ENCODE measurements at regions not wholly inside any gene's neighbourhood (a gene's known extent, or its start where the extent isn't known, plus 50 kb on each side); places are given as distances from the start of the nearest gene placed in this dataset.

GRCh38 chr1:96157101-96157500, 564.5 kb upstream of the PTBP2 start:
- Histone ChIP-seq H3K4me3 (no peak overlapping the region), H2AFZ (no peak overlapping the region), H3K9ac (no peak overlapping the region), H3K9me2 (ENCODE audit: insufficient read depth) (no peaks in the 10 kb centered on the region), H3F3A (ENCODE audit: insufficient read depth) (no peaks in the 10 kb centered on the region), H3K36me3 (ENCODE audit: low read depth) (no peaks in the 10 kb centered on the region), H4K20me1 (ENCODE audit: insufficient read depth) (no peaks in the 10 kb centered on the region), H3K9me3 (ENCODE audit: low read depth) (peaks cover 8% of the 10 kb centered on the region), H3K27me3 (replicated peaks; ENCODE audit: insufficient read depth) (no peaks in the 10 kb centered on the region), H3K79me2 (ENCODE audit: insufficient read depth) (no peaks in the 10 kb centered on the region), H3K4me2 (ENCODE audit: unreplicated experiment) (no peak overlapping the region), H3K4me1 (ENCODE audit: insufficient read depth) (no peaks in the 10 kb centered on the region), H3K27ac (no peak overlapping the region)
- no peak for DNase-seq
- in situ Hi-C loops (cut with MboI): no loop called here
- TF ChIP-seq EZH2 (IDR thresholded peaks at IDR 0.05; ENCODE audit: insufficient read depth, poor library complexity, severe bottlenecking): no peak
- no peak for TF ChIP-seq EZH2phosphoT487 (IDR thresholded peaks at IDR 0.05; ENCODE audit: insufficient read depth, low read depth)
- 55 to 64% methylated on average over 4 of the region's 4 CpGs for WGBS, 2 experiments (ENCODE audit: low coverage in 1 of 2, low lambda C conversion rate in 2 of 2, missing lambda C conversion rate in 2 of 2)

- Histone ChIP-seq H3K4me2 (ENCODE audit: unreplicated experiment) (no peak overlapping the region), H3K27ac (no peak overlapping the region), H3K9me3 (ENCODE audit: low read depth) (peaks cover 8% of the 10 kb centered on the region), H3F3A (ENCODE audit: insufficient read depth) (no peaks in the 10 kb centered on the region), H3K36me3 (ENCODE audit: low read depth) (no peaks in the 10 kb centered on the region), H3K9ac (no peak overlapping the region), H3K4me1 (ENCODE audit: insufficient read depth) (no peaks in the 10 kb centered on the region), H3K79me2 (ENCODE audit: insufficient read depth) (no peaks in the 10 kb centered on the region), H3K4me3 (no peak overlapping the region), H3K27me3 (replicated peaks; ENCODE audit: insufficient read depth) (no peaks in the 10 kb centered on the region), H3K9me2 (ENCODE audit: insufficient read depth) (no peaks in the 10 kb centered on the region), H2AFZ (no peak overlapping the region), H4K20me1 (ENCODE audit: insufficient read depth) (no peaks in the 10 kb centered on the region)
- TF ChIP-seq EZH2 (IDR thresholded peaks at IDR 0.05; ENCODE audit: insufficient read depth, poor library complexity, severe bottlenecking): no peak
- TF ChIP-seq EZH2phosphoT487 (IDR thresholded peaks at IDR 0.05; ENCODE audit: insufficient read depth, low read depth): no peak
- no peak for DNase-seq
- in situ Hi-C loops (cut with MboI): no loop called here
- WGBS, 2 experiments (ENCODE audit: low coverage in 1 of 2, low lambda C conversion rate in 2 of 2, missing lambda C conversion rate in 2 of 2): 50 to 59% methylated on average over 2 of the region's 2 CpGs
Measured at GRCh38 chr1:96159379-96159778, 562.2 kb upstream of the PTBP2 start.

GRCh38 chr1:96164053-96164452, 557.5 kb upstream of the PTBP2 start:
- H3K27ac ChIP-seq: no peak overlapping the region
- in situ Hi-C loops (cut with MboI): no loop called here
- no peak overlapping the region for H3K9ac ChIP-seq
- 20 to 24% methylated on average over 4 of the region's 4 CpGs for WGBS, 2 experiments (ENCODE audit: low coverage in 1 of 2, low lambda C conversion rate in 2 of 2, missing lambda C conversion rate in 2 of 2)
- no peak for DNase-seq
- no peaks in the 10 kb centered on the region for H3K36me3 ChIP-seq (ENCODE audit: low read depth)
- no peaks in the 10 kb centered on the region for H3K79me2 ChIP-seq (ENCODE audit: insufficient read depth)
- no peaks in the 10 kb centered on the region for H3K9me3 ChIP-seq (ENCODE audit: low read depth)
- H3K4me1 ChIP-seq (ENCODE audit: insufficient read depth): no peaks in the 10 kb centered on the region
- H4K20me1 ChIP-seq (ENCODE audit: insufficient read depth): no peaks in the 10 kb centered on the region
- TF ChIP-seq EZH2 (IDR thresholded peaks at IDR 0.05; ENCODE audit: insufficient read depth, poor library complexity, severe bottlenecking): no peak
- no peak for TF ChIP-seq EZH2phosphoT487 (IDR thresholded peaks at IDR 0.05; ENCODE audit: insufficient read depth, low read depth)
- no peak overlapping the region for H3K4me3 ChIP-seq
- no peaks in the 10 kb centered on the region for H3K27me3 ChIP-seq (replicated peaks; ENCODE audit: insufficient read depth)
- H2AFZ ChIP-seq: no peak overlapping the region
- no peak overlapping the region for H3K4me2 ChIP-seq (ENCODE audit: unreplicated experiment)
- no peaks in the 10 kb centered on the region for H3K9me2 ChIP-seq (ENCODE audit: insufficient read depth)
- no peaks in the 10 kb centered on the region for H3F3A ChIP-seq (ENCODE audit: insufficient read depth)

GRCh38 chr1:96178053-96178452, 543.5 kb upstream of the PTBP2 start:
- Histone ChIP-seq H3F3A (ENCODE audit: insufficient read depth) (no peaks in the 10 kb centered on the region), H3K4me1 (ENCODE audit: insufficient read depth) (no peaks in the 10 kb centered on the region), H3K27ac (no peak overlapping the region), H3K4me3 (no peak overlapping the region), H2AFZ (no peak overlapping the region), H3K27me3 (replicated peaks; ENCODE audit: insufficient read depth) (no peaks in the 10 kb centered on the region), H4K20me1 (ENCODE audit: insufficient read depth) (no peaks in the 10 kb centered on the region), H3K9ac (no peak overlapping the region), H3K79me2 (ENCODE audit: insufficient read depth) (no peaks in the 10 kb centered on the region), H3K4me2 (ENCODE audit: unreplicated experiment) (no peak overlapping the region), H3K9me2 (ENCODE audit: insufficient read depth) (no peaks in the 10 kb centered on the region), H3K9me3 (ENCODE audit: low read depth) (no peaks in the 10 kb centered on the region), H3K36me3 (ENCODE audit: low read depth) (no peaks in the 10 kb centered on the region)
- DNase-seq: no peak
- 72% methylated on average over 8 of the region's 8 CpGs for WGBS, 2 experiments (ENCODE audit: low coverage in 1 of 2, low lambda C conversion rate in 2 of 2, missing lambda C conversion rate in 2 of 2)
- in situ Hi-C loops (cut with MboI): no loop called here
- TF ChIP-seq EZH2 (IDR thresholded peaks at IDR 0.05; ENCODE audit: insufficient read depth, poor library complexity, severe bottlenecking) (no peak), EZH2phosphoT487 (IDR thresholded peaks at IDR 0.05; ENCODE audit: insufficient read depth, low read depth) (no peak)

GRCh38 chr1:96183485-96183884, 538.1 kb upstream of the PTBP2 start:
- DNase-seq: no peak
- H3K4me2 ChIP-seq (ENCODE audit: unreplicated experiment): no peak overlapping the region
- WGBS, 2 experiments (ENCODE audit: low coverage in 1 of 2, low lambda C conversion rate in 2 of 2, missing lambda C conversion rate in 2 of 2): 6 to 40% methylated on average over 1 to 2 of the region's 2 CpGs
- no peak overlapping the region for H2AFZ ChIP-seq
- H4K20me1 ChIP-seq (ENCODE audit: insufficient read depth): no peaks in the 10 kb centered on the region
- no peaks in the 10 kb centered on the region for H3K27me3 ChIP-seq (replicated peaks; ENCODE audit: insufficient read depth)
- no peaks in the 10 kb centered on the region for H3K36me3 ChIP-seq (ENCODE audit: low read depth)
- H3F3A ChIP-seq (ENCODE audit: insufficient read depth): no peaks in the 10 kb centered on the region
- in situ Hi-C loops (cut with MboI): no loop called here
- no peak overlapping the region for H3K9ac ChIP-seq
- no peaks in the 10 kb centered on the region for H3K9me2 ChIP-seq (ENCODE audit: insufficient read depth)
- H3K9me3 ChIP-seq (ENCODE audit: low read depth): no peaks in the 10 kb centered on the region
- TF ChIP-seq EZH2phosphoT487 (IDR thresholded peaks at IDR 0.05; ENCODE audit: insufficient read depth, low read depth) (no peak), EZH2 (IDR thresholded peaks at IDR 0.05; ENCODE audit: insufficient read depth, poor library complexity, severe bottlenecking) (no peak)
- H3K4me3 ChIP-seq: no peak overlapping the region
- H3K79me2 ChIP-seq (ENCODE audit: insufficient read depth): no peaks in the 10 kb centered on the region
- no peaks in the 10 kb centered on the region for H3K4me1 ChIP-seq (ENCODE audit: insufficient read depth)
- H3K27ac ChIP-seq: no peak overlapping the region
